Astrocyte (in vitro differentiated cells and primary cell): ENCODE measurements at regions not wholly inside any gene's neighbourhood (a gene's known extent, or its start where the extent isn't known, plus 50 kb on each side); places are given as distances from the start of the nearest gene placed in this dataset.

Experiments
- DNase-seq: peaks from one replicate; pipeline ENCODE4 v3.0.0-alpha.2; 2010; ENCODE audit warnings: low read depth
- FAIRE-seq: peaks from 2 replicates; lab custom pipeline; 2011; peaks lifted over from hg19 to GRCh38; lab: Jason Lieb, UNC
- H2AFZ ChIP-seq: 2 replicates; pipeline ENCODE4 v1.6.0; 2012; ENCODE audit warnings: low read depth, low read length, inconsistent platforms
- H3K27ac ChIP-seq: 2 replicates; pipeline ENCODE4 v1.5.1; 2011; ENCODE audit warnings: low read depth, low read length, inconsistent platforms
- H3K27me3 ChIP-seq: 2 replicates; pipeline ENCODE4 v1.6.0; 2011; ENCODE audit warnings: low read length, inconsistent platforms; ENCODE audit not compliant: insufficient read depth
- H3K36me3 ChIP-seq: 2 replicates; pipeline ENCODE4 v1.5.1; 2011; ENCODE audit warnings: low read length, inconsistent platforms; ENCODE audit not compliant: insufficient read depth
- H3K4me1 ChIP-seq: 2 replicates; pipeline ENCODE4 v1.5.1; 2011; ENCODE audit warnings: low read length, inconsistent platforms; ENCODE audit not compliant: insufficient read depth
- H3K4me2 ChIP-seq: 2 replicates; pipeline ENCODE4 v1.6.0; 2012; ENCODE audit warnings: low read length, inconsistent platforms
- H3K4me3 ChIP-seq: 2 replicates; pipeline ENCODE4 v1.5.1; 2011; ENCODE audit warnings: low read depth, mild to moderate bottlenecking, low read length, inconsistent platforms; ENCODE audit not compliant: insufficient read depth
- H3K79me2 ChIP-seq: 2 replicates; pipeline ENCODE4 v1.6.0; 2012; ENCODE audit warnings: mild to moderate bottlenecking, low read length, inconsistent platforms; ENCODE audit not compliant: insufficient read depth
- H3K9ac ChIP-seq: 2 replicates; pipeline ENCODE4 v1.6.0; 2012; ENCODE audit warnings: mild to moderate bottlenecking, low read length, inconsistent platforms
- H3K9me3 ChIP-seq: 2 replicates; pipeline ENCODE4 v1.5.1; 2012; ENCODE audit warnings: low read depth, mild to moderate bottlenecking, low read length, inconsistent platforms; ENCODE audit not compliant: insufficient read depth
- H4K20me1 ChIP-seq: 2 replicates; pipeline ENCODE4 v1.6.0; 2012; ENCODE audit warnings: low read length, inconsistent platforms; ENCODE audit not compliant: insufficient read depth
- H3K27ac Mint-ChIP-seq: one replicate; pipeline ENCODE4 v1.8.0; 2021; ENCODE audit warnings: mild to moderate bottlenecking, mixed read lengths; ENCODE audit not compliant: unreplicated experiment
- H3K27me3 Mint-ChIP-seq: one replicate; pipeline ENCODE4 v1.8.0; 2021; ENCODE audit warnings: low read depth, mixed read lengths; ENCODE audit not compliant: unreplicated experiment
- H3K36me3 Mint-ChIP-seq: one replicate; pipeline ENCODE4 v1.8.0; 2021; ENCODE audit warnings: low read depth, mixed read lengths; ENCODE audit not compliant: unreplicated experiment
- H3K4me1 Mint-ChIP-seq: one replicate; pipeline ENCODE4 v1.8.0; 2021; ENCODE audit warnings: low read depth, mixed read lengths; ENCODE audit not compliant: unreplicated experiment
- H3K4me3 Mint-ChIP-seq: one replicate; pipeline ENCODE4 v1.8.0; 2021; ENCODE audit warnings: mild to moderate bottlenecking, moderate library complexity, mixed read lengths; ENCODE audit not compliant: unreplicated experiment
- H3K9me3 Mint-ChIP-seq: one replicate; pipeline ENCODE4 v1.8.0; 2021; ENCODE audit warnings: mild to moderate bottlenecking, mixed read lengths; ENCODE audit not compliant: unreplicated experiment
- CTCF ChIP-seq: IDR thresholded peaks from 2 replicates; pipeline ENCODE4 v1.5.1; 2011; ENCODE audit warnings: low read depth, mild to moderate bottlenecking, inconsistent platforms, low read length, moderate library complexity; ENCODE audit not compliant: insufficient read depth
- EZH2 ChIP-seq: IDR thresholded peaks from 2 replicates; pipeline ENCODE4 v1.6.1; 2012; ENCODE audit warnings: mild to moderate bottlenecking, low read length, inconsistent platforms; ENCODE audit not compliant: insufficient read depth

GRCh38 chr17:79231766-79232287, 157.2 kb downstream of the ENGASE start:
- no peaks in the 10 kb centered on the region for H3K27me3 ChIP-seq
- no peak for DNase-seq

GRCh38 chr17:79230576-79230975, 156.0 kb downstream of the ENGASE start:
- Mint-ChIP-seq H3K27me3 (peaks cover 32% of the 10 kb centered on the region), H3K9me3 (no peaks in the 10 kb centered on the region), H3K36me3 (peaks cover 5% of the 10 kb centered on the region), H3K4me3 (no peak overlapping the region), H3K4me1 (peaks cover 3% of the 10 kb centered on the region), H3K27ac (no peak overlapping the region)
- H3K9ac ChIP-seq = no peak overlapping the region
- no peak for FAIRE-seq
- no peak for TF ChIP-seq CTCF
- no peak for TF ChIP-seq EZH2
- no peaks in the 10 kb centered on the region for H3K36me3 ChIP-seq
- H3K4me3 ChIP-seq = no peak overlapping the region
- H3K79me2 ChIP-seq = no peaks in the 10 kb centered on the region
- no peak overlapping the region for H3K4me2 ChIP-seq
- no peak for DNase-seq
- no peak overlapping the region for H3K27ac ChIP-seq
- no peak overlapping the region for H2AFZ ChIP-seq
- no peaks in the 10 kb centered on the region for H3K4me1 ChIP-seq
- H3K27me3 ChIP-seq = no peaks in the 10 kb centered on the region
- no peaks in the 10 kb centered on the region for H3K9me3 ChIP-seq
- H4K20me1 ChIP-seq = no peaks in the 10 kb centered on the region

More at GRCh38 chr17:79231766-79232287, 157.2 kb downstream of the ENGASE start:
- no peaks in the 10 kb centered on the region for H4K20me1 ChIP-seq
- Mint-ChIP-seq H3K4me1 (peaks cover 3% of the 10 kb centered on the region), H3K4me3 (no peak overlapping the region), H3K9me3 (no peaks in the 10 kb centered on the region), H3K27ac (no peak overlapping the region), H3K27me3 (peaks cover 26% of the 10 kb centered on the region), H3K36me3 (peaks cover 5% of the 10 kb centered on the region)
- H3K79me2 ChIP-seq = no peaks in the 10 kb centered on the region
- H3K4me1 ChIP-seq = no peaks in the 10 kb centered on the region
- H3K9ac ChIP-seq = no peak overlapping the region
- no peak for FAIRE-seq
- TF ChIP-seq CTCF (no peak), EZH2 (no peak)
- H3K27ac ChIP-seq = no peak overlapping the region
- H2AFZ ChIP-seq = no peak overlapping the region
- H3K4me3 ChIP-seq = no peak overlapping the region
- H3K4me2 ChIP-seq = no peak overlapping the region
- no peaks in the 10 kb centered on the region for H3K36me3 ChIP-seq
- H3K9me3 ChIP-seq = no peaks in the 10 kb centered on the region

GRCh38 chr17:79226037-79226436, 151.4 kb downstream of the ENGASE start:
- H3K27ac ChIP-seq = no peak overlapping the region
- peaks cover 3% of the 10 kb centered on the region for H3K4me1 Mint-ChIP-seq
- H3K4me3 ChIP-seq = no peak overlapping the region
- no peaks in the 10 kb centered on the region for H3K79me2 ChIP-seq
- H3K36me3 Mint-ChIP-seq = peaks cover 5% of the 10 kb centered on the region
- H3K4me1 ChIP-seq = no peaks in the 10 kb centered on the region
- no peak overlapping the region for H3K9ac ChIP-seq
- DNase-seq (no peak), FAIRE-seq (no peak)
- peaks cover 7% of the 10 kb centered on the region for H3K27me3 ChIP-seq
- no peak for TF ChIP-seq EZH2
- TF ChIP-seq CTCF = no peak
- H3K36me3 ChIP-seq = no peaks in the 10 kb centered on the region
- H3K4me2 ChIP-seq = no peak overlapping the region
- no peak overlapping the region for H2AFZ ChIP-seq
- no peaks in the 10 kb centered on the region for H4K20me1 ChIP-seq
- no peak overlapping the region for H3K27ac Mint-ChIP-seq
- peaks cover 58% of the 10 kb centered on the region for H3K27me3 Mint-ChIP-seq
- no peaks in the 10 kb centered on the region for H3K9me3 Mint-ChIP-seq
- no peaks in the 10 kb centered on the region for H3K9me3 ChIP-seq
- H3K4me3 Mint-ChIP-seq = no peak overlapping the region
